Uterus (tissue), 3 donors: ENCODE measurements at regions not wholly inside any gene's neighbourhood (a gene's known extent, or its start where the extent isn't known, plus 50 kb on each side); places are given as distances from the start of the nearest gene placed in this dataset.

ENCODE experiments used
- DNase-seq, 2 donors: peaks; one replicate each; pipeline ENCODE4 v3.0.0-alpha.2; 2019 to 2020
- H3K27ac ChIP-seq, 2 donors: fragments of 200-600 bp; sonication (generic); 1 replicate in 1 of 2; 2 replicates in 1 of 2; pipeline ENCODE4 v1.5.1; 2016 to 2018
- H3K27me3 ChIP-seq, 2 donors: fragments of 200-600 bp; sonication (generic); one replicate each; pipeline ENCODE4 v1.5.1; 2018 to 2019; ENCODE audit warnings: control low read depth in 1 of 2
- H3K36me3 ChIP-seq, 2 donors: fragments of 200-600 bp; sonication (generic); one replicate each; pipeline ENCODE4 v1.5.1; 2019; ENCODE audit warnings: control low read depth in 1 of 2
- H3K4me1 ChIP-seq, 2 donors: fragments of 200-600 bp; sonication (generic); one replicate each; pipeline ENCODE4 v1.5.1; 2018 to 2019; ENCODE audit warnings: control low read depth in 1 of 2
- H3K4me3 ChIP-seq, 2 donors: fragments of 200-600 bp; sonication (generic); 1 replicate in 1 of 2; 2 replicates in 1 of 2; pipeline ENCODE4 v1.5.1; 2018 to 2019; ENCODE audit warnings: mild to moderate bottlenecking in 1 of 2
- H3K9me3 ChIP-seq, 2 donors: fragments of 200-600 bp; sonication (generic); one replicate each; pipeline ENCODE4 v1.5.1; 2019; ENCODE audit warnings: control low read depth in 1 of 2
- CTCF ChIP-seq, 4 experiments: fragments of 200-600 bp in 2 of 4; fragments of 450-650 bp in 2 of 4; sonication (generic) in 2 of 4; IDR thresholded peaks; one replicate each; pipeline ENCODE4 v1.5.1; 2016 to 2019; ENCODE audit warnings: antibody characterized with exemption in 4 of 4, mild to moderate bottlenecking in 2 of 4, moderate library complexity in 1 of 4
- POLR2A ChIP-seq, 2 donors: fragments of 450-650 bp; IDR thresholded peaks; one replicate each; pipeline ENCODE4 v1.6.1; 2016; ENCODE audit warnings: antibody characterized with exemption in 2 of 2, mild to moderate bottlenecking in 1 of 2, moderate library complexity in 1 of 2
- intact Hi-C: fragments of 100-400 bp; cut with DNase I; formaldehyde crosslinking; loops from one replicate; pipeline ENCODE4 v1.15.1; 2023; ENCODE audit warnings: low total_unique reads
- donor health status: DM: yes; HTN: yes; CAD: no.

GRCh38 chr2:199558156-199558555 lies 100.4 kb upstream of the SATB2 start:
- intact Hi-C loops, result no loop called here
- H3K36me3 ChIP-seq, result no peaks in the 10 kb centered on the region

GRCh38 chr2:199556527-199557285 lies 99.0 kb upstream of the SATB2 start:
- no peaks in the 10 kb centered on the region for H3K27me3 ChIP-seq
- DNase-seq, result no peak
- H3K4me3 ChIP-seq, result no peak overlapping the region
- no peak overlapping the region for H3K27ac ChIP-seq
- no peaks in the 10 kb centered on the region for H3K9me3 ChIP-seq
- no peaks in the 10 kb centered on the region for H3K4me1 ChIP-seq
- H3K36me3 ChIP-seq, result no peaks in the 10 kb centered on the region
- TF ChIP-seq POLR2A (IDR thresholded peaks at IDR 0.05) (no peak), CTCF (IDR thresholded peaks at IDR 0.05) (no peak)
- intact Hi-C loops, result no loop called here

More at GRCh38 chr2:199558156-199558555, 100.4 kb upstream of the SATB2 start:
- no peak for TF ChIP-seq CTCF (IDR thresholded peaks at IDR 0.05)
- no peak for TF ChIP-seq POLR2A (IDR thresholded peaks at IDR 0.05)
- Histone ChIP-seq H3K4me1 (no peaks in the 10 kb centered on the region), H3K9me3 (no peaks in the 10 kb centered on the region), H3K27ac (no peak overlapping the region), H3K27me3 (no peaks in the 10 kb centered on the region), H3K4me3 (no peak overlapping the region)
- no peak for DNase-seq

GRCh38 chr2:199554026-199554425 lies 96.3 kb upstream of the SATB2 start:
- Histone ChIP-seq H3K27me3 (no peaks in the 10 kb centered on the region), H3K4me3 (no peak overlapping the region), H3K27ac (no peak overlapping the region), H3K9me3 (no peaks in the 10 kb centered on the region), H3K4me1 (no peaks in the 10 kb centered on the region), H3K36me3 (no peaks in the 10 kb centered on the region)
- intact Hi-C loops, result no loop called here
- no peak for DNase-seq
- TF ChIP-seq POLR2A (IDR thresholded peaks at IDR 0.05), result no peak
- no peak for TF ChIP-seq CTCF (IDR thresholded peaks at IDR 0.05)

GRCh38 chr2:199552141-199552540 lies 94.4 kb upstream of the SATB2 start:
- intact Hi-C loops, result no loop called here
- TF ChIP-seq POLR2A (IDR thresholded peaks at IDR 0.05), result no peak
- no peak for TF ChIP-seq CTCF (IDR thresholded peaks at IDR 0.05)

GRCh38 chr2:199543606-199544172 lies 86.0 kb upstream of the SATB2 start:
- no peaks in the 10 kb centered on the region for H3K27me3 ChIP-seq
- no peaks in the 10 kb centered on the region for H3K4me1 ChIP-seq
- H3K36me3 ChIP-seq, result no peaks in the 10 kb centered on the region
- no peak for DNase-seq
- H3K27ac ChIP-seq, result no peak overlapping the region
- no peaks in the 10 kb centered on the region for H3K9me3 ChIP-seq
- no peak overlapping the region for H3K4me3 ChIP-seq
- intact Hi-C loops, result no loop called here
- no peak for TF ChIP-seq POLR2A (IDR thresholded peaks at IDR 0.05)
- TF ChIP-seq CTCF (IDR thresholded peaks at IDR 0.05), result no peak

More at GRCh38 chr2:199552141-199552540, 94.4 kb upstream of the SATB2 start:
- DNase-seq, result no peak
- Histone ChIP-seq H3K36me3 (no peaks in the 10 kb centered on the region), H3K4me3 (no peak overlapping the region), H3K27me3 (no peaks in the 10 kb centered on the region), H3K27ac (no peak overlapping the region), H3K9me3 (no peaks in the 10 kb centered on the region), H3K4me1 (no peaks in the 10 kb centered on the region)
